HG03060 (cell line): ENCODE measurements at regions not wholly inside any gene's neighbourhood (a gene's known extent, or its start where the extent isn't known, plus 50 kb on each side); places are given as distances from the start of the nearest gene placed in this dataset.
"Not testable (repeated sequence)": the region's sequence is repeated elsewhere in the genome, so short reads cannot be mapped to it uniquely, and the experiment has no call there.

Experiments
- ATAC-seq: cut with Tn5 transposase; IDR thresholded peaks from one replicate; pipeline ENCODE4 v1.9.1; 2021; ENCODE audit warnings: low read depth, moderate number of reproducible peaks; ENCODE audit not compliant: unreplicated experiment

DNA sequence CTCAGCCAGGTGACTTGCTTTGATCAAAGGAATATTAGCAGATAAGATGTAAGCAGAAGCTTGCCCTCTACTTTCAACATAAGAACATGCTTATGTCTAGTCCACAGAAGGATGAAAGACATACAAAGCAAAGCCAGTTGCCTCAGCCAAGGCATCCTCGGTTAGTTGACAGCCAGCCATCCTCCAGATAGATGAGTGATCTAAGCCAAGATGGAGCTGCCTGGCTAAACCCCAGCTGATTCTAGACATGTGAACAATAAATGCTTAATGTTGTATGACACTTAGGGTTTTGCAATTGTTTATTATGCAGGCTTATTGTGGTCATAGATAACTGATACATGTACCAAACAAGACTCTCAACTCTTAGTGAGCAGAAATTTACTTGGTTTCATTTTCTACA, 157.6 kb upstream of the TMTC2 start:
- no peak for ATAC-seq

DNA sequence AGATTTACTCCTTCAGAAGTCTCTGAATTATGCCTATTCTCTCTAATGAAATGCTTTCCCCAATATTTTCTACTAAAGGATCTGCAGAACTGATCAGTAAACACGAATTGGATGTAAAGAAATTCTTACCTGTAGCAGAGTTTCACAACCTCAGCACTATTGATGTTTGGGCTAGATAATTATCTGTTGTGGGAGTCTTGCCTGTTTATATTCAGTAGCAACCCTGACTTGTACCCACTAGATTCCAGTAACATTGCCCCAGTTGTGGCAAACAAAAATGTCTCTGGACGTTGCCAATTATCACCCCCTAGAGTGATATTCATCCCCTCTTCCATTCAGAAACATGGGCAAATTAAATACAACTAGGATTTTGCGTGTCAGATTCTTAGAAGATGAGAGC, 156.8 kb upstream of the TMTC2 start:
- ATAC-seq = no peak

DNA sequence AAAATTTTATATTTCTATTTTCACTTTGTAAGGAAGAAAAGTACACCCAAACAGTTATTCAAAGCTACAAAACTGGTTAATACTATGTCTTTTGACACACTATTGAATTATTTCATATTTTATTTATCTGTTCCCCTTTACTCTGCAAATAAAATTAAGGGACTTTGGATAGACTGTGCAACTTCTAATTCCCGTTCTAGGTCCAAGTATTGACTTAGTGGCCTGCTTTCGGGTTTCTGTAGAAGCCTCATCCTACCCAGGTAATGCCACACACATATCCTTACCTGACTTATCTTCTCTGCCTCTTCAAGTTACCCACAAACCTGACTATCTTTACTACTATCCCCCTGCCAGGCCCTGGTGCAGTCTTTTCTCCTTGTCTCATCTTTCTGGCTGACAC, 156.3 kb upstream of the TMTC2 start:
- ATAC-seq = no peak

DNA sequence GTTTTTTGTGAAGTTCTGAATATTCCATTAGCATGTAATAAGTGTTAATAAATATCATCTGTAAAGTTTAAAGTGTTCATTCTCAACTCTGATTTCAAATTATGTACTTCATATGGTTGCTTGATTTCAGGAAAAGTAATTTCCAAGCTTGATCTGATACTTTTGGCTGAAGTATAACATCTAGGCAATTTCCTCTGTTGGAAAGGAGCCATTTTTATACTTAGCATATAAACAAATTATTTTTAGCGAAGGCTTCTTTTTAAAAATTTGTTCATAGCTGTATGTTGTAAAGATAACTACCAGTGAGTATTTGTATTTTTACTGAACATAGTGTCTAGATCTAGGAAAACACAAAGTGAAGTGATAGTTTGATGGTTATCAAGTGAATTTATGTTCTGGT, 153.4 kb upstream of the TMTC2 start:
- no peak for ATAC-seq

DNA sequence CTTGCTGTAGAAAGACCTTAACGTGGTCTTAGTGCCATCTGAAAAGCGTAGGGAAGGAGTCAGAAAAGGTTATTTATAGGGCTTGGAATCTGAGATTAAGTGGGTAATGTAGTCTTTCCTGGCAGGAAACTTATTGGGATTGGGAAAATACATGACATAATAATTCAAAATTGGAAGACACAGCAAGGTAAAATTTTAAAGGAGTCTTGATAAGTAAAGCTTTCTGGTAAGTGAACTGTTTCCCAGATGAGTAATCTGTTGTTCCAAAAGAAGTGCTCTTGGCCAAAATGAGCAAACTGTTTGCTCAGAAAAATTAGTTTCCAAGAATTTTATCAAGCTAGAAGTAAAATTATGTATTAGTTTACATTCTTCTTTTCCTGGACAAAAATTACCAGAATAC, 149.3 kb upstream of the TMTC2 start:
- no peak for ATAC-seq

DNA sequence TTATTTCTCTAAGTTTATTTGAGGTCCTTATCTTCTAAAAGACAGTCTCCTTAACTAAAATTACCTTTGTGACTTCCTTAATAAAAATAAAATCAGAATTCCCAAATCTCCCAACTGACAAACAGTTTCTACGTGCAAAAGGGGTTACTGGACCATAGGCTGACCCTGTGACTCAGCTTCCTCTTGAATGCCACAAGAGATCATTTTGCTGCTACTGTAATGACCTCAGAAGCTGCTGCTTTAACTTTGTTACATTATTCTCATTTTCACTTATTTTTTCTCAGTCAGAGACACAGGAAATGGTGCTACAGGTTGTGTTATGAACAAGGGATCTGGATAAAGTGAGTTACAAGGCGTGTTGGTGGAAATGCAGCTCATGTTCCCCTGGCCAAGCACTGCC, 132.2 kb upstream of the TMTC2 start:
- peak; percentile 81 for ATAC-seq

DNA sequence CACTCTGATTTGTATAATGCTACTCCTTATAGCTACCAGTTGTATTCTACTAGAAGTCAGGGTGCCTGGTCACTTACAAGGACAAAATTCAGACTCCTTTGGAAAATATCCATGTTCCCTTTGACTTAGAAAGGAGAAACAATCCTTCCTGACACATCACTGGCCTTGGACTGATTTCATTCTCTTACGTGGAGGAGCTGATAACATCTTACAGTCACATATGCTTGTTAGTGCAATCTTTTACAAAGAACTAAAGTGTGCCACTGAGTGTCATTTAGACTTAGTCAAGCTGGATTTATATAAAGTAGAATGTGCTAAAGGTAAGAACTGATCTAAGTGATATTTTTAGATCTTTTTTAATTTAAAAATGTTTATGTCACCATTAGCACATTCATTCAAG, 131.0 kb upstream of the TMTC2 start:
- no peak for ATAC-seq

DNA sequence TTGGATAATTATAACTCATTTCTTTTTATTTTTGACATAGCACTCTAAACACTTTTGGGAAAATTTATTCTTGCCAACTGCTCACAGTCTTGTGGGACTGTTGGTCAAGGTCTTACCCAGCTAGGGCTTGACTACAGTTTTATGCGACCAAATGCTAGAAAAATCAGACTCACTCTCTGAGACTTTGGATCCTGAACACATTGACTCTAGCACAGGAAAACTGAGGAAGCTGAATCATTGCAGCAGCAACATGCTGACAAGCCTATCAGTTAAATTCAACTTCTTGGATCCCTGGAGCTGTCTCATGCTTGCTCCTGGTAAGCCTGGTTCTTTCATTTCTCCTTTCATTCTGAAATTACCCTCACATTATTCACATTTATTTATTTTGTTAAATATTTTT, 120.7 kb upstream of the TMTC2 start:
- ATAC-seq = no peak

DNA sequence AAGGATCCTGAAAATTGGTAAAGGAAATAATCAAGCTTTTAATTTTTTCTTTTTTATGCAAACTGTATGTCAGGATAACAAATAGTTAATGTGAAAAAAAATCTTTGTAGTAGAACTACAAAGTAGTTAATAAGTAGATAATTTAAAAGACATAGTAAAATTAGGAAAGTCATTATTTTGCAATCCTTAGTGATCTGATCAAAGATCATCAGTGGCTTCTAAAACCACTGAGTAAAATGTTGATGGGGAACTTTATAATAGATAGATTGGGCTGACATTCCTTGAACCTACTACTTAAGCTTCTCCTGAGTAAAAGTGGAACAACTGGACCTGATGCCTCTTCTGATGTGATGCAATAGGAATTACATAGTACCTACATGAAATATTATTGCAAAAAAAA, 119.0 kb upstream of the TMTC2 start:
- ATAC-seq = no peak

DNA sequence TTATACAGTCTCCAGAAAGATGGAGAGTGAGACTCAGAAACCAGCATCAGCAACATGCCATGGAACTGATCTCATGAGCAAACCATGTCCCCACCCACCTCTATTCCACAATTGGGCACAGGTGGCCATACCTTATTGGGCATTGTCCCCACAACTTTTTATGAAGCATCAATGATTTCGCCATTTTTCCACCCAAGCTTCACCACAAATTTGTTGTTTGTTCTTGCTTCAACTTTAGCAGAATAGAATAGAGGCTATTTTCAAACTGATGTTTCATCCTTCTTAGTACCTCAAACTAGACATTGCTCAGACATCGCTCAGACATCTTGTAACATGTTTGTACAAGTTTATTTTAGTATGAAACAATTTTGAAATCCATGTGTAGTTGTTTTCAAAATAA, 112.5 kb upstream of the TMTC2 start:
- ATAC-seq = no peak

DNA sequence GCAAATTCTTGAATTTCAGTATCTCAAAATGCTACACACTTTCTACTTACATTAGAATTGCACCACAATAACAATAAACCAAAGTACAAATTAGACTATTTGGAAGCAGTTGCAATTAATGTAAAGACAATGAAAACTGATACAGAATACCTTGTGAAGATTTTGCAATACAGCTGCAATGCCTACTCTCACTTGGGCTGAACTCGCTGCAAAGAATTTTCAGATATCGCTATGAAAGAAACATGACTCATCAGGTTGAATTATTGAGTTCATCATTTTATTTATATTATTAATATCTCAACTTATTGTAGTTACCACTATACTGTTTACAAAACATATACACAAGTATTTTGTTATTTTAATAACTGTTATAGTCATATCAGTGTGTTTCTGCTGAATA, 108.0 kb upstream of the TMTC2 start:
- ATAC-seq = no peak

DNA sequence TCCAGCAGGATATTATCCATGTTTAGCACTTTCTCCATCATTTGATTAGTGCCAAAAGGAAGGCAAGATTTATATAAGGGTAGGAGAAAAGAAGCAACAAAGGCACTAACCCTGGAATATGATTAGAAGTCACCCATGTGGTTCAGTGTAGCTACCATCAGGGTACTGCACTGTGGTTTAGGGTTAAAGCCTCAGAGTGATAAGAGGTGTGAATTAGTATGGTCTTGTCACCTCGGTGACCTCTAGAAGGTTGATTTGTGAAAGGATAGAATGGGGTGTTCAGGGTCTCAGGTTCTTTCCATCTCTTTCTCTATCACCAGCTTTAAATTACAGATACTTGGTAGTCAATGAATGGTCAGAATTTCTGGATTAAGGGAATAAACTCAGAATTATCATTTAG, 103.0 kb upstream of the TMTC2 start:
- ATAC-seq = no peak

DNA sequence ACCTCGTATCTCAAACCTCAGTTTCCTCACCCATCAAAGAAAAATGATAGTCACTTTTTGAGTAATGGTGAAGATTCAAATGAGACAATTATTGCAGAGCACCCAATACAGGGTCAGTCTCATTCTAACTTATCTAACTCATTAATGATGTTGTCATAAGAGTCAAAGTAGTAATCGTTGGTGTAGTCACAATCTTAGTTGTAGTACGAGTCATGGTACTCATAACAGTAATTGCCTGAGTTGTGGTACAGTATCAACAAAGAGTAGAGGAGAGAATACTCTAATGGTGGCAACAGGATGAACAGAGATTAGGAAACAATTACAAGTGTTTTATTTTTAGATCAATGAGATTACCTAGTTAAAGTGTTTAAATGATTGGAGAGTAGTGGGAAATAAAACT, 93.6 kb upstream of the TMTC2 start:
- ATAC-seq = peak; percentile 51

DNA sequence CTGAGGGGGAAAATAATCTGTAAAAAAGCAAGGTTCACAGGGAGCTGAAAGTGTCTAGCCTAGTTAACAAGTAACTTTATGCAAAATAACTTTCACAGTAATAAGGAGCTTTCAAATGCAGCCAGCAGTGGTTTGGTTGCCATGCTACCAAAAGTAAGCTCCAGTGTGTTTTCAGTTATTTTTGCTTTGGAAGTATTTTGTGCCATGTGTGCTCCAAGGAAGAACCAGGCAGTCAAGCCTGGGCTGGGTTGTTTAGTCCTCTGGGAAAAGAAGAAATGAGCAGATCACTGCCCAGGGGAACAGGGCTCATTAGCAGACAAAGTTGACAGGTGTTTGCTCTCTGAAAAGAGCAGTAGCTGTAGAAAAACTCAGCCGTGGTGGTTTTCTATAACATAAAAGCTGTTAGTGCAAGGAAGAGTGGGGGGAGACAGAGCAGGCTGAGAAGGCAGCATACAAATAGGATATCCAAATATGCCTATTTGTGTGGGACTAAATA, 92.8 kb upstream of the TMTC2 start:
- ATAC-seq = peak; percentile 95

DNA sequence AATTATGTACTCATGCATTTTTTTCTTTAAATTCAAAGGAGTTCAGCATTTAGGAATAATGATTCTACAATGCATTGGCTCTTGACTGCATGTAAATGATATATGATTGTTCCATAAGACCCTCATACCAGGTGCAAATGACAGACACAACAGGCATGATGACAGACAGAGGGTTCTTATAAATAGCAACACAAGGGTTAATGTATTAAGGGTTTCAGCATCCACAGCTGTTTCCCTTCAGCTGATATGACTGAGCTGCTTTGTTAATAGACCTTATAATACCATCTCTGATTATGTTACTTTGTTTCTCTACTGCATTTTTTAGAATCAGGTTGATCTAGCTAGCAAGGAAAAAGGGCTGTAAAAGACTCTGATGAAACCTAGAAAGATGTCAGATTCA, 90.8 kb upstream of the TMTC2 start:
- ATAC-seq = no peak

DNA sequence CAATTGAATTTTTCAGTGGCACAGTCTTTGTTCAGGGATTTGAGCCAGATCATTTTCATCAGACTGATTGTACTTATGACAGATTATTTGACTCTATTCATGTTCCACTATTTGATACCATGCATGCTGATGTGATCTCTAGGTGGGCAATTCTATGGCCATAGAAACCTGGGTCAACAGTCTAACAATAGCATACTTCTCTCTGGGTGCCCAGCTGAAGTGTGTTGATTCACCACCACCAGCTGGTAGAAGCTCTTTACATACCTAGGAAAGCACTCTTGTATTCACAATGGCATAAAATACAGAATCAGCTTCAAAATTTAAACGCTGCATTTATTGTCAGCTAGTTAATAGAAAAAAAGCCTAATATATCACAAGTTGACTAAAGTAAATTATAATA, 90.2 kb upstream of the TMTC2 start:
- no peak for ATAC-seq

DNA sequence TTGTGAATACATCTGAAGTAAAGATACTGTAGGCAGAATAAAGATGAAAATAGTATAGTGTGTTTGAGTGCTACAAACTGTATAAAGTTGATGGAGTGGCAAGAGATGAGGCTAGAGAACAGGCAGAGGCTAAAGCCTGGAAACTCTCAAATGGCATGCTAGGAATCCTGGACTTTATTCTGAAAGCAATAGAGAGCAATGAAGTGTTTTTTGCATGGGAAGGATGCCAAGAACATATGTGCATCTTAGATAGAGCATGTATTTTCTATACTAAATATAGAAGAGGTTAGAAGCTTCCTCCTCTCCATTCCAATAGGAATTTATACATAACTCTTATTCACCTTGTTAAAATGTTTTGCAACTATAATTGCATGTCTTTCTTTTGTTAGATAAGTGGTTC, 86.3 kb upstream of the TMTC2 start:
- no peak for ATAC-seq

DNA sequence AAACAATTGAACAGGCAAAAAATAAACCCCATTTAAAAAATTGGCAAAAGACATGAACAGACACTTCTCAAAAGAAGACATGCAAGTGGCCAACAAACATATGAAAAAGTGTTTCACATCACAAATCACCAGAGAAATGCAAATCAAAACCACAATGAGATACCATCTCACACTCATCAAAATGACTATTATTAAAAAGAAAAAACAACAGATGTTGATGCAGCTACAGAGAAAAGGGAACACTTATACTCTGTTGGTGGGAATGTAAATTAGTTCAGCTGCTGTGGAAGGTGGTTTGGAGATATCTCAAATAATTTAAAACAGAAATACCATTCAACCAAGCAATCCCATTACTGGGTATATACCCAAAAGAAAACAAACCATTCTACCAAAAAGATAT, 83.1 kb upstream of the TMTC2 start:
- ATAC-seq = not testable (repeated sequence)

DNA sequence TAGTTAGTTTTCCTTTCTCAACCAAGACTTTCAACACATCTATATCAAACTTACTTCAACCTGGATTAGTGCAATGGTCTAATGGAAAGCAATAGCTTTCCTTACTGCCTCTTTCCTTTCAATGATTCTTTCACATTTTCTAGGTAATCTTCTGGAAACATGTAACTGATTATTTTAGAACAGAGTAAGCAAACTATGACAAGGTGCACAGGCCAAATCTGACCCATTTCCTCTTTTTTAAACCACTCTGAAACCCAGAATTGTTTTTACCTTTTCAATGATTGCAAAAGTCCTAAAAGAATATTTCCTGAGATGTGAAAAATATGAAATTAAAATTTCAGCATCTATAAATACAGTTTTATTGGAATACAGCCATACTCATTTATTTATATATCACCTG, 81.6 kb upstream of the TMTC2 start:
- no peak for ATAC-seq

DNA sequence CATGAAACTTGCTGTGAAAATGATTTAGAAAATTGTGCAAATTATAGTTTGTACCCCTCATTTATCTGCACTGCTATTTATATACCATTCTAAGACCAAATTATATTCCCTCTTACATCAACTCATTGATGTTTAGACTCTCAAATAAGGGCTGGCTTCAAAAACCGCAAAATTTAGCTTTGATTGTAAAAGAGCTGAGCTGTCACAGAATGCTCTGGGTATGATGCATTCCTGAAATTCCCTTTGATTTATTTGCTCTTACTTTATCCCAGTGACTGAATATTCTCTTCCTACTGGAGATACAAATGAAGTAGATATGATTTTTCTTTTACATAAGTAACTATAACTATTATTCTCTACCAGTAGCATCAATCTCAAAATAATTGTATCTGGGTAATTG, 78.0 kb upstream of the TMTC2 start:
- ATAC-seq = no peak

DNA sequence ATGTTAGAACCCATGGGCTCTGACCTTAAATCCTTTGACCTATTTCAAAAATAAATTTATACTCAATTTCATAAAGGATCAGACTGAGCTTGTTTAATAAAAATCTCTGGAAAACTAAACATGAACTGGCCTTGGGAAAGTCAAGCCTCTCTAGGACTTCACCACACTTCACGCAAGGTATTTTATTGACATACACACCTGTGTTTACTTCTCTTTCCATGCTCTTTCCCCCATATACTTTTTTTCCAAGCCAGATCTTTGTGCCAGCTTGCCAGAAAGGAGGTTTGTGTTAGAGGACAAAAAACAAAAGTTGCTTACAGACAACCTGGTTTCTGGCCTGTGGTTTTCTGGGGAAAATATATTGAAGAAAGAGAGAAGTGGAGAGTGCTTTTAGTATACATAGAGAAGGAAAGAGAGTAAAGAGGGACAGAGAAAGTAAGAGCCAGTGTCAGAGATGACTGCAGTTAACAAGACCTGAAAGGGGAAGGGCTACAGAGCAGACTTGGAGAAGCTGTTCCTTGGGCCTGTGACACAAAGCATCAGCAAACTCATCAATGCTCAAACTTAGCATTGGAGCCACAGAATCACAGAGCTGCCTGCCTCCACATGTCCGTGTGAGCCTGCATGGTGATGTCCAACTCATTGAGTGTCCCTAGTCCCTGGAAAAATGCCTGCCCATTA, 77.3 kb upstream of the TMTC2 start:
- ATAC-seq = no peak

DNA sequence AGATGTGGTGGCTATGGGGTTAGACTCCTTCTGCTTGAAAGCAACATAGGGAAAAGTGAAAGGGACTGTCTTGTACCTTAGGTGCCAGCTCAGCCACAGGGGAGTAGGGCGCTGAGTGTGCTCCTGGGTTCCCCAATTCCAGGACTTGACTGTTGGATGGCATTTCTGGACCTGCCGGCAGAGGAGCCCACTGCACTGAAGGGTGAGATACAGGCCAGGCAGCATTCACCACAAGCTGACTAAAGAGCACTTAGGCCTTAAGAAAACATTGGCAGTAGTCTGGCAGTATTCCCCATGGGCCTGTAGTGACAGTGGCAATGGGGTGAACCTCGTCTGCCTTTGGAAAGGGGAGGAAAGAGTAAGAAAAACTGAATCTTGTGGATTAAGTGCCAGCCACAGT, 67.1 kb upstream of the TMTC2 start:
- no peak for ATAC-seq

DNA sequence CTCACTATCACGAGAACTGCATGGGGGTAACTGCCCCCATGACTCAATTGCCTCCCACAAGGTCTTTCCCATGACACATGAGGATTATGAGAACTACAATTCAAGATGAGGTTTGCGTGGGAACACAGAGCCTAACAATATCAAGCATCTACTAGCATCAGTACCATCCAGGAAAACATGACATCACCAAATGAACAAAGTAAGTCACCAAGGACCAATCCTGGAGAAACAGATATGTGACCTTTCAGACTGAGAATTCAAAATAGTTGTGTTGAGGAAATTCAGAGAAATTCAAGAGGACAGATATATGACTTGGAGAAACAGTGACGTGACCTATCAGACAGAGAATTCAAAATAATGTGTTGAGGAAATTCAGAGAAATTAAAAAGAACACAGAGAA, 65.8 kb upstream of the TMTC2 start:
- no peak for ATAC-seq
